CD4-positive, alpha-beta memory T cell (primary cell): ENCODE measurements at regions not wholly inside any gene's neighbourhood (a gene's known extent, or its start where the extent isn't known, plus 50 kb on each side); places are given as distances from the start of the nearest gene placed in this dataset.
"Not testable (repeated sequence)": the region's sequence is repeated elsewhere in the genome, so short reads cannot be mapped to it uniquely, and the experiment has no call there.

Source experiments
- CTCF ChIA-PET: fragments of 350-600 bp; sonication (Branson Sonifier 250); formaldehyde crosslinking; loops from one replicate; lab custom pipeline; 2021; ENCODE audit warnings: inconsistent platforms; ENCODE audit not compliant: partially characterized antibody; lab: Charles Lee
- POLR2A ChIA-PET: fragments of 350-600 bp; sonication (Branson Sonifier 250); formaldehyde crosslinking; loops from one replicate; lab custom pipeline; 2021; ENCODE audit not compliant: partially characterized antibody; lab: Charles Lee
- DNase-seq, 5 donors: peaks; one replicate each; pipeline versions ENCODE4 v3.0.0 to v3.0.0-alpha.2; 2020 to 2022; ENCODE audit warnings: mixed read lengths in 1 of 5
- H3K27ac ChIP-seq: one replicate; pipeline ENCODE4 v1.7.0; 2013; ENCODE audit warnings: low read depth, low read length
- H3K27me3 ChIP-seq: 2 replicates; pipeline ENCODE4 v1.7.0; 2013; ENCODE audit warnings: mild to moderate bottlenecking, low read length, moderate library complexity; ENCODE audit not compliant: insufficient read depth
- H3K36me3 ChIP-seq: 2 replicates; pipeline ENCODE4 v1.7.0; 2013; ENCODE audit warnings: mild to moderate bottlenecking, low read length, moderate library complexity; ENCODE audit not compliant: insufficient read depth
- H3K4me1 ChIP-seq: 2 replicates; pipeline ENCODE4 v1.7.0; 2013; ENCODE audit warnings: mild to moderate bottlenecking, low read length, moderate library complexity; ENCODE audit not compliant: insufficient read depth
- H3K4me3 ChIP-seq, 2 donors: one replicate each; pipeline ENCODE4 v1.7.0; 2013; ENCODE audit warnings: low read length in 2 of 2, mild to moderate bottlenecking in 1 of 2
- H3K9me3 ChIP-seq, 2 donors: one replicate each; pipeline ENCODE4 v1.7.0; 2013; ENCODE audit warnings: low read length in 2 of 2, control low read depth in 1 of 2; ENCODE audit not compliant: control insufficient read depth in 1 of 2
- H3K27ac Mint-ChIP-seq, 7 donors: one replicate each; pipeline ENCODE4 v1.8.0; 2020 to 2021; ENCODE audit warnings: mixed read lengths in 7 of 7, mild to moderate bottlenecking in 6 of 7, inconsistent platforms in 3 of 7, moderate library complexity in 3 of 7
- H3K27me3 Mint-ChIP-seq, 2 donors: one replicate each; pipeline ENCODE4 v1.8.0; 2020 to 2021; ENCODE audit warnings: mixed read lengths in 2 of 2
- H3K36me3 Mint-ChIP-seq, 2 donors: one replicate each; pipeline ENCODE4 v1.8.0; 2020 to 2021; ENCODE audit warnings: mixed read lengths in 2 of 2, inconsistent platforms in 1 of 2, mild to moderate bottlenecking in 1 of 2
- H3K4me1 Mint-ChIP-seq, 4 donors: one replicate each; pipeline ENCODE4 v1.8.0; 2020 to 2021; ENCODE audit warnings: mixed read lengths in 4 of 4, mild to moderate bottlenecking in 1 of 4
- H3K4me3 Mint-ChIP-seq, 8 donors: one replicate each; pipeline ENCODE4 v1.8.0; 2020 to 2021; ENCODE audit warnings: mixed read lengths in 8 of 8, mild to moderate bottlenecking in 7 of 8, moderate library complexity in 6 of 8, inconsistent platforms in 3 of 8
- H3K9me3 Mint-ChIP-seq, 8 donors: one replicate each; pipeline ENCODE4 v1.8.0; 2020 to 2021; ENCODE audit warnings: mixed read lengths in 8 of 8, mild to moderate bottlenecking in 5 of 8, inconsistent platforms in 3 of 8, moderate library complexity in 1 of 8
- intact Hi-C: fragments of 100-400 bp; cut with micrococcal nuclease; formaldehyde crosslinking; loops from one replicate; pipeline ENCODE4 v1.15.1; 2023

DNA sequence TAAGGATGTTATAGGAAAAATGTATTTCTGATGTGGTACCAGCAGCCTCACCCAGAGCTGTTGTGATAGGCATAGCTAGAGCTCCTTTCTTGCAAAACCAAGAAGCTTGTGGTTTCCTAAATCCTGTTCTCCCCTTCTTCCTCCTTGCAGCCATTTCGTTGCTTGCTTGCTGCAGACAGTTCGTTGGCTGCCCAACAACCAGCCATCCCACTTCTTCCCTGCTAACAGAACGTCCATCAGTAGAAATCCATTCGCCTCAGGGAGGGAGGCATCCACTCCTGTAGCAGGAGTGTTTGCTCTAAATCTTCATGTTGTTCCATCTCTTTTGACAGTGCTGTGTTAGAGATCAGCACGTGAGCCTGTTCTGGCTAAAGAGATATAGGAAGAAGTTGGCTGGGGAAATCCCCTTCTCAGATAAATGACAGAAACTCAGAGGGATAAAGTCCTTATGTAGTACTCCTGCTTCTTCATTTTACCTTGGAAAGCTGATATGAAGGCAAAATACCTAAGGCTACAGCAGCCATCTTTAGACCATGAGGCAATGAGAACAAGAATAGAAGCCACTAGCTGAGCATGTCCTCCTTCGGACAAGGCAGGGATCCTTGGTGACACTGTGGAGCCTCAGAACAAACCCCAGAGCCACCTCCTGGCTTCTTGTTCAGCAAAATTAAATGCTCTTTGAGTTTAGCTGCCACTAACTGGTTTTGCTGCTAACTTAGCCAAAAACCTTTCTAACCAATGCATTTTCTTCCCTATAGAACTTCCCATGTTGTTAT lies 68.4 kb upstream of the RELL1 start:
- no peaks in the 10 kb centered on the region for H3K9me3 ChIP-seq
- no peak for DNase-seq
- no peak overlapping the region for H3K27ac ChIP-seq
- H3K4me3 Mint-ChIP-seq = peak overlapping the region in 7 of 8 donors; percentile 26 to 66 (median 43)
- peaks cover 6% of the 10 kb centered on the region for H3K4me1 ChIP-seq
- no peaks in the 10 kb centered on the region for H3K36me3 ChIP-seq
- peaks cover 3 to 13% (median 4%) of the 10 kb centered on the region in 4 donors for H3K4me1 Mint-ChIP-seq
- no peaks in the 10 kb centered on the region for H3K27me3 ChIP-seq
- no peaks in the 10 kb centered on the region for H3K9me3 Mint-ChIP-seq
- H3K27me3 Mint-ChIP-seq = peaks cover 0 to 6% of the 10 kb centered on the region in 2 donors
- intact Hi-C loops = no loop called here
- ChIA-PET POLR2A (no interaction called here), CTCF (interaction anchor here (0.8 to 1.7 kb wide), 2 partner anchors 25 to 150 kb away, joined by 3 to 4 read pairs; no protein-coding TSS in a partner anchor)
- H3K36me3 Mint-ChIP-seq = no peaks in the 10 kb centered on the region
- no peak overlapping the region for H3K4me3 ChIP-seq
- no peak overlapping the region for H3K27ac Mint-ChIP-seq

DNA sequence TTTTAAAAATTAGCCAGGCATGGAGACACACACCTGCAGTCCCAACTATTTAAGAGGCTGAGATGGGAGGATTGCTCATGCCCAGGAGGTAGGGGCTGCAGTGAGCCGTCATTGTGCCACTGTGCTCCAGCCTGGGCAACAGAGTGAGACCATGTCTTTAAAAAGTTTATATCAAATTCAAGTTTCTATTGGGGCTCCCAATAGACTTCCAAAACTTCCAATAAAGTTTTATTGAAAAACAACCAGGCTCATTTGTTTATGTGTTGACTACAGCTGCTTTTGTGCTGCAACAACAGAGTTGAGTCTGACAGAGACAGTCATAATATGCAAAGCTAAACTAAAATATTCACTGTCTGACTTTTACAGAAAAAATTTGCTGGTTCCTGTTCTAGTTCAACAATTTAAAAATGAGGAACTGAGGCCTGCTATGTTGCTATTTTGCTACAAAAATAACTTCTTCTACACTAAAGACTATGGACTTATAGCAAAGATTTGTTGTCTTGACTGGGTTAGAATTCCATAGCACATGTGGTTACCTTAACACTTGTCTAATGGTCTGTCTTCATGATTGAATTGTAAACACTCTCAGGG lies 63.3 kb upstream of the RELL1 start:
- Histone ChIP-seq H3K27me3 (no peaks in the 10 kb centered on the region), H3K4me1 (peaks cover 5% of the 10 kb centered on the region), H3K27ac (no peak overlapping the region), H3K4me3 (no peak overlapping the region), H3K36me3 (no peaks in the 10 kb centered on the region), H3K9me3 (no peaks in the 10 kb centered on the region)
- Mint-ChIP-seq H3K4me3 (no peak overlapping the region), H3K9me3 (peaks cover 0 to 2% (median 0%) of the 10 kb centered on the region in 8 donors), H3K27ac (no peak overlapping the region), H3K4me1 (peaks cover 2 to 7% (median 4%) of the 10 kb centered on the region in 4 donors), H3K36me3 (no peaks in the 10 kb centered on the region), H3K27me3 (peaks cover 0 to 2% of the 10 kb centered on the region in 2 donors)
- intact Hi-C loops = no loop called here
- no peak for DNase-seq
- POLR2A ChIA-PET = no interaction called here
- CTCF ChIA-PET = interaction anchor here (1.6 to 1.7 kb wide), 2 partner anchors 10 to 147 kb away, joined by 5 to 8 read pairs; no protein-coding TSS in a partner anchor

DNA sequence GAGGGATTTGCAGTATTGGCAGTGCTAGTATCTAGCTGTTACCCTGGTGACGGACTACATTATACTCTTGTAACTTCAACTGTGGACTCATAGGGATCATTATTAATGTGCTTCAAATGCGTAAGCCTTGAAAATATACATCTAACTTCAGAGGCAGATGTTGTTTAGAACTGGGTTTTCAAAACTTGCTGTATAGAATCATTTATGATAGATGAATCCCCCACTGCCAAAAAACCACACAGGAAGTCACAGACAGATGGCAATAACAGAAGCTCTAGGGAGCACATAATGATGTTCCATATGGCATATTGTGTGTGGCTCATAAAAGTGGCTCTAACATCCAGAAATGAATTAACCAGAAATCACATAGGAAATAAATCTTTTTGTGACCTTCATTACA lies 62.3 kb upstream of the RELL1 start:
- Histone ChIP-seq H3K4me3 (no peak overlapping the region), H3K9me3 (no peaks in the 10 kb centered on the region), H3K27ac (no peak overlapping the region), H3K36me3 (no peaks in the 10 kb centered on the region), H3K4me1 (no peaks in the 10 kb centered on the region), H3K27me3 (no peaks in the 10 kb centered on the region)
- Mint-ChIP-seq H3K9me3 (peaks cover 0 to 2% (median 0%) of the 10 kb centered on the region in 8 donors), H3K36me3 (no peaks in the 10 kb centered on the region), H3K4me1 (peaks cover 0 to 2% (median 0%) of the 10 kb centered on the region in 4 donors), H3K4me3 (no peak overlapping the region), H3K27me3 (peaks cover 0 to 2% of the 10 kb centered on the region in 2 donors), H3K27ac (peak overlapping the region in 1 of 7 donors; percentile 0)
- CTCF ChIA-PET = interaction anchor here (1.1 to 1.7 kb wide), 3 partner anchors 9 to 146 kb away, joined by 4 to 8 read pairs (median 5); no protein-coding TSS in a partner anchor
- intact Hi-C loops = no loop called here
- POLR2A ChIA-PET = no interaction called here
- DNase-seq = no peak

DNA sequence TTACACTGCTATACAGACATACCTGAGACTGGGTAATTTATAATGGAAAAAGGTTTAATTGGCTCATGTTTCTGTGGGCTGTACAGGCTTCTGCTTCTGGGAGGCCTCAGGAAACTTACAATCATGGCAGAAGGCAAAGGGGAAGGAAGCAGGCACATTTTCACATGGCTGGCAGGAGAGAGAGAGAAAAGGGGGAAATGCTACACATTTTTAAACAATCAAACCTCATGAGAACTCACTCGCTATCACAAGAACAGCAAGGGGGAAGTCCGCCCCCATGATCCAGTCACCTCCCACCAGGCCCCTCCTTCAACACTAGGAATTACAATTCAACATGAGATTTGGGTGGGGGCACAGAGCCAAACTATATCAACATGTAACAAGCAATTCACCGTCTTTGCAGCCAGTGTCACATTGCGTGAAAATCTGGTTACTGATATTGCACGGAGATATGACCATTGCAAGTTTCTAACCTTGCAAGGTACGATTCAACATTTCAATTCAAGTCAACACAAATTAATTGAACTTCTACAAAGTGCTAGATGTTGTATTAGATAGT lies 61.7 kb upstream of the RELL1 start:
- no peaks in the 10 kb centered on the region for H3K9me3 ChIP-seq
- intact Hi-C loops = no loop called here
- Mint-ChIP-seq H3K36me3 (no peaks in the 10 kb centered on the region), H3K4me1 (peaks cover 0 to 2% (median 0%) of the 10 kb centered on the region in 4 donors), H3K9me3 (peaks cover 0 to 2% (median 0%) of the 10 kb centered on the region in 8 donors), H3K4me3 (no peak overlapping the region), H3K27me3 (peaks cover 2% of the 10 kb centered on the region in 2 donors), H3K27ac (no peak overlapping the region)
- no peaks in the 10 kb centered on the region for H3K4me1 ChIP-seq
- H3K4me3 ChIP-seq = no peak overlapping the region
- ChIA-PET POLR2A (no interaction called here), CTCF (interaction anchor here (1.1 to 1.7 kb wide), 2 partner anchors 9 to 33 kb away, joined by 4 to 8 read pairs; no protein-coding TSS in a partner anchor)
- no peak overlapping the region for H3K27ac ChIP-seq
- no peak for DNase-seq
- no peaks in the 10 kb centered on the region for H3K36me3 ChIP-seq
- no peaks in the 10 kb centered on the region for H3K27me3 ChIP-seq

- DNase-seq, H3K4me3 ChIP-seq, H3K9me3 ChIP-seq, POLR2A ChIA-PET, H3K27ac ChIP-seq, H3K36me3 ChIP-seq, H3K9me3 Mint-ChIP-seq, CTCF ChIA-PET, H3K4me1 ChIP-seq, H3K36me3 Mint-ChIP-seq, H3K27me3 ChIP-seq, H3K27me3 Mint-ChIP-seq, H3K4me1 Mint-ChIP-seq, intact Hi-C loops, H3K4me3 Mint-ChIP-seq: not testable (repeated sequence)
- H3K27ac Mint-ChIP-seq = peak overlapping the region in 1 of 7 donors; percentile 27
Measured at GRCh38 chr4:37746852-37747251, 60.7 kb upstream of the RELL1 start.

- Histone ChIP-seq H3K36me3 (no peaks in the 10 kb centered on the region), H3K9me3 (no peaks in the 10 kb centered on the region), H3K27me3 (no peaks in the 10 kb centered on the region), H3K27ac (no peak overlapping the region), H3K4me3 (no peak overlapping the region), H3K4me1 (no peaks in the 10 kb centered on the region)
- H3K4me1 Mint-ChIP-seq = peaks cover 0 to 2% (median 0%) of the 10 kb centered on the region in 4 donors
- POLR2A ChIA-PET = no interaction called here
- H3K27ac Mint-ChIP-seq = no peak overlapping the region
- no peak overlapping the region for H3K4me3 Mint-ChIP-seq
- no peaks in the 10 kb centered on the region for H3K36me3 Mint-ChIP-seq
- intact Hi-C loops = no loop called here
- no peak for DNase-seq
- peaks cover 0 to 2% (median 0%) of the 10 kb centered on the region in 8 donors for H3K9me3 Mint-ChIP-seq
- peaks cover 2 to 8% of the 10 kb centered on the region in 2 donors for H3K27me3 Mint-ChIP-seq
- CTCF ChIA-PET = no interaction called here
Measured at GRCh38 chr4:37745946-37746345, 59.8 kb upstream of the RELL1 start.

- Mint-ChIP-seq H3K27ac (no peak overlapping the region), H3K27me3 (peaks cover 2 to 8% of the 10 kb centered on the region in 2 donors), H3K9me3 (peaks cover 0 to 1% (median 0%) of the 10 kb centered on the region in 8 donors), H3K36me3 (no peaks in the 10 kb centered on the region), H3K4me3 (no peak overlapping the region), H3K4me1 (no peaks in the 10 kb centered on the region)
- Histone ChIP-seq H3K27me3 (no peaks in the 10 kb centered on the region), H3K4me1 (no peaks in the 10 kb centered on the region), H3K9me3 (no peaks in the 10 kb centered on the region), H3K4me3 (no peak overlapping the region), H3K27ac (no peak overlapping the region), H3K36me3 (no peaks in the 10 kb centered on the region)
- no peak for DNase-seq
- CTCF ChIA-PET = interaction anchor here (1.1 to 1.5 kb wide), 3 partner anchors 10 to 139 kb away, joined by 3 to 4 read pairs (median 3); no protein-coding TSS in a partner anchor
- POLR2A ChIA-PET = interaction anchor here (1.1 kb wide), 1 partner anchor 84 kb away, joined by 5 read pairs; the partner anchor contains the start of gene PGM2
- intact Hi-C loops = no loop called here
Measured at GRCh38 chr4:37742149-37742548, 56.0 kb upstream of the RELL1 start.
